Stimulated activated naive CD4-positive, alpha-beta T cell (primary cell): ENCODE measurements at regions not wholly inside any gene's neighbourhood (a gene's known extent, or its start where the extent isn't known, plus 50 kb on each side); places are given as distances from the start of the nearest gene placed in this dataset.
A peak's percentile ranks its signal among the peaks of the same experiment; 100 is the strongest.
"Not testable (repeated sequence)": the region's sequence is repeated elsewhere in the genome, so short reads cannot be mapped to it uniquely, and the experiment has no call there.

Experiments used
- DNase-seq, 6 experiments: peaks; one replicate each; lab custom pipeline; 2025; lab: John Stamatoyannopoulos, UW

- no peak for DNase-seq
Measured at GRCh38 chr10:30560326-30560725, 69.2 kb downstream of the LYZL2 start.

GRCh38 chr10:30559180-30559579, 70.4 kb downstream of the LYZL2 start:
- no peak for DNase-seq

- no peak for DNase-seq
Measured at GRCh38 chr10:30558411-30558810, 71.1 kb downstream of the LYZL2 start.

- no peak for DNase-seq
Measured at GRCh38 chr10:30557884-30558283, 71.7 kb downstream of the LYZL2 start.

GRCh38 chr10:30556189-30556588, 73.4 kb downstream of the LYZL2 start:
- DNase-seq = no peak

- DNase-seq = no peak
Measured at GRCh38 chr10:30555465-30555864, 74.1 kb downstream of the LYZL2 start.

- no peak for DNase-seq
Measured at GRCh38 chr10:30554440-30554825, 75.1 kb downstream of the LYZL2 start.

GRCh38 chr10:30553626-30554439, 75.7 kb downstream of the LYZL2 start:
- no peak for DNase-seq

GRCh38 chr10:30553018-30553625, 76.4 kb downstream of the LYZL2 start:
- DNase-seq = no peak

- DNase-seq = no peak
Measured at GRCh38 chr10:30550967-30551815, 78.4 kb downstream of the LYZL2 start.

- not testable (repeated sequence) for DNase-seq
Measured at GRCh38 chr10:30549134-30549687, 80.3 kb downstream of the LYZL2 start.

GRCh38 chr10:30546511-30546910, 83.0 kb downstream of the LYZL2 start:
- no peak for DNase-seq

- no peak for DNase-seq
Measured at GRCh38 chr10:30542895-30543288, 86.7 kb downstream of the LYZL2 start.

GRCh38 chr10:30542001-30542894, 87.3 kb downstream of the LYZL2 start:
- no peak for DNase-seq

GRCh38 chr10:30540276-30540675, 89.3 kb downstream of the LYZL2 start:
- DNase-seq = no peak

GRCh38 chr10:30538086-30538485, 91.5 kb downstream of the LYZL2 start:
- DNase-seq = no peak

- DNase-seq = no peak
Measured at GRCh38 chr10:30537586-30537985, 92.0 kb downstream of the LYZL2 start.

- DNase-seq = not testable (repeated sequence)
Measured at GRCh38 chr10:30537158-30537557, 92.4 kb downstream of the LYZL2 start.

GRCh38 chr10:30536578-30536977, 93.0 kb downstream of the LYZL2 start:
- no peak for DNase-seq

- no peak for DNase-seq
Measured at GRCh38 chr10:30535677-30536076, 93.9 kb downstream of the LYZL2 start.

- peak; percentile 35 to 82 (median 58) for DNase-seq
Measured at GRCh38 chr10:30534465-30535144, 94.9 kb downstream of the LYZL2 start.
